MV-4-11 (cell line): ENCODE measurements at regions not wholly inside any gene's neighbourhood (a gene's known extent, or its start where the extent isn't known, plus 50 kb on each side); places are given as distances from the start of the nearest gene placed in this dataset.

Source experiments
- DNase-seq: peaks from one replicate; lab custom pipeline; 2025; lab: John Stamatoyannopoulos, UW

GRCh38 chr11:131121426-131122333, 205.4 kb upstream of the SNX19 start:
- DNase-seq, result no peak

- no peak for DNase-seq
Observed at GRCh38 chr11:131122448-131122847, 206.2 kb upstream of the SNX19 start.

- DNase-seq, result no peak
Observed at GRCh38 chr11:131129474-131129873, 213.2 kb upstream of the SNX19 start.

- no peak for DNase-seq
Observed at GRCh38 chr11:131135611-131136010, 219.3 kb upstream of the SNX19 start.

- no peak for DNase-seq
Observed at GRCh38 chr11:131136486-131136885, 220.2 kb upstream of the SNX19 start.

- no peak for DNase-seq
Observed at GRCh38 chr11:131137046-131137445, 220.8 kb upstream of the SNX19 start.

GRCh38 chr11:131138731-131139130, 222.5 kb upstream of the SNX19 start:
- no peak for DNase-seq

- DNase-seq, result no peak
Observed at GRCh38 chr11:131145791-131146190, 224.6 kb upstream of the NTM start.

- no peak for DNase-seq
Observed at GRCh38 chr11:131146827-131147490, 223.5 kb upstream of the NTM start.

GRCh38 chr11:131154351-131154750, 216.1 kb upstream of the NTM start:
- DNase-seq, result no peak

GRCh38 chr11:131157678-131158077, 212.7 kb upstream of the NTM start:
- no peak for DNase-seq

- DNase-seq, result no peak
Observed at GRCh38 chr11:131160846-131161245, 209.6 kb upstream of the NTM start.

GRCh38 chr11:131163613-131164012, 206.8 kb upstream of the NTM start:
- DNase-seq, result no peak

- DNase-seq, result no peak
Observed at GRCh38 chr11:131165036-131165435, 205.4 kb upstream of the NTM start.

GRCh38 chr11:131168839-131169713, 201.3 kb upstream of the NTM start:
- no peak for DNase-seq

- no peak for DNase-seq
Observed at GRCh38 chr11:131172011-131172410, 198.4 kb upstream of the NTM start.

GRCh38 chr11:131178020-131178419, 192.4 kb upstream of the NTM start:
- DNase-seq, result no peak

- no peak for DNase-seq
Observed at GRCh38 chr11:131178596-131178995, 191.8 kb upstream of the NTM start.

GRCh38 chr11:131179836-131180235, 190.6 kb upstream of the NTM start:
- no peak for DNase-seq

GRCh38 chr11:131185915-131186314, 184.5 kb upstream of the NTM start:
- no peak for DNase-seq

GRCh38 chr11:131186629-131187101, 183.8 kb upstream of the NTM start:
- peak; percentile 42 for DNase-seq

- DNase-seq, result no peak
Observed at GRCh38 chr11:131190446-131190845, 180.0 kb upstream of the NTM start.
